ENCODE measurements at regions not wholly inside any gene's neighbourhood (a gene's known extent, or its start where the extent isn't known, plus 50 kb on each side); places are given as distances from the start of the nearest gene placed in this dataset.

- TF ChIP-seq POLR2AphosphoS5 (IDR thresholded peaks at IDR 0.05) (no peak), POLR2A (IDR thresholded peaks at IDR 0.05) (no peak)
- TF ChIP-seq, protein P1, sequence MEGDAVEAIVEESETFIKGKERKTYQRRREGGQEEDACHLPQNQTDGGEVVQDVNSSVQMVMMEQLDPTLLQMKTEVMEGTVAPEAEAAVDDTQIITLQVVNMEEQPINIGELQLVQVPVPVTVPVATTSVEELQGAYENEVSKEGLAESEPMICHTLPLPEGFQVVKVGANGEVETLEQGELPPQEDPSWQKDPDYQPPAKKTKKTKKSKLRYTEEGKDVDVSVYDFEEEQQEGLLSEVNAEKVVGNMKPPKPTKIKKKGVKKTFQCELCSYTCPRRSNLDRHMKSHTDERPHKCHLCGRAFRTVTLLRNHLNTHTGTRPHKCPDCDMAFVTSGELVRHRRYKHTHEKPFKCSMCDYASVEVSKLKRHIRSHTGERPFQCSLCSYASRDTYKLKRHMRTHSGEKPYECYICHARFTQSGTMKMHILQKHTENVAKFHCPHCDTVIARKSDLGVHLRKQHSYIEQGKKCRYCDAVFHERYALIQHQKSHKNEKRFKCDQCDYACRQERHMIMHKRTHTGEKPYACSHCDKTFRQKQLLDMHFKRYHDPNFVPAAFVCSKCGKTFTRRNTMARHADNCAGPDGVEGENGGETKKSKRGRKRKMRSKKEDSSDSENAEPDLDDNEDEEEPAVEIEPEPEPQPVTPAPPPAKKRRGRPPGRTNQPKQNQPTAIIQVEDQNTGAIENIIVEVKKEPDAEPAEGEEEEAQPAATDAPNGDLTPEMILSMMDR (IDR thresholded peaks at IDR 0.05) = no peak
- Histone ChIP-seq H3K4me1 (no peaks in the 10 kb centered on the region), H3K4me3 (no peak overlapping the region), H3K27me3 (peaks cover 0 to 12% of the 10 kb centered on the region in 2 donors), H3K36me3 (no peaks in the 10 kb centered on the region), H3K9me3 (no peaks in the 10 kb centered on the region), H3K27ac (no peak overlapping the region)
- DNase-seq (ENCODE audit: low spot score in 2 of 2) = no peak
- intact Hi-C loops (cut with DNase I; ENCODE audit: low total_unique reads) = no loop called here
Measured at GRCh38 chrX:34521563-34521962, 135.5 kb downstream of the TMEM47 start.

DNA sequence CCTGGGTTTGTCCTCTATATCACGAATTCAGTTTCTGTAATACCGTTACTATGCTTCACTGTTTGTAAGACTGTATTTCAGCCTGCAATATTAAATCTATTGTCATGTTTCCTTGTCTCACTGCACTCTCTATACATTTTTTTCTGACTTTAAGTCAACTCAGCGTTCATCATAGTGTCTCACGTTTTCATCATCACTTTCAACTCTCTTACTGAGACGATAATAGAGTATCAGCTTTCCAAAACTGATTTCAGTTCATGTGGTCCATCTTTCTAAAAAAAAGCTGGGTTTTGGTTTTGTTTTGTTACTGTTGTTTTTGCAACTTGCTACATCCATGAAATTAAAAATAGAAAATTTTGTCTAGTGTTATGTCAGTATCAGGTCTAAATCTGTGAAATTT lies 147.7 kb downstream of the TMEM47 start:
- Histone ChIP-seq H3K9me3 (peaks cover 0 to 15% of the 10 kb centered on the region in 2 donors), H3K4me1 (no peaks in the 10 kb centered on the region), H3K27me3 (peaks cover 0 to under 1% of the 10 kb centered on the region in 2 donors), H3K27ac (no peak overlapping the region), H3K36me3 (no peaks in the 10 kb centered on the region), H3K4me3 (no peak overlapping the region)
- TF ChIP-seq POLR2A (IDR thresholded peaks at IDR 0.05) = no peak
- TF ChIP-seq POLR2AphosphoS5 (IDR thresholded peaks at IDR 0.05) = no peak
- TF ChIP-seq, protein P1 (IDR thresholded peaks at IDR 0.05) = no peak
- DNase-seq (ENCODE audit: low spot score in 2 of 2) = no peak
- intact Hi-C loops (cut with DNase I; ENCODE audit: low total_unique reads) = no loop called here

DNA sequence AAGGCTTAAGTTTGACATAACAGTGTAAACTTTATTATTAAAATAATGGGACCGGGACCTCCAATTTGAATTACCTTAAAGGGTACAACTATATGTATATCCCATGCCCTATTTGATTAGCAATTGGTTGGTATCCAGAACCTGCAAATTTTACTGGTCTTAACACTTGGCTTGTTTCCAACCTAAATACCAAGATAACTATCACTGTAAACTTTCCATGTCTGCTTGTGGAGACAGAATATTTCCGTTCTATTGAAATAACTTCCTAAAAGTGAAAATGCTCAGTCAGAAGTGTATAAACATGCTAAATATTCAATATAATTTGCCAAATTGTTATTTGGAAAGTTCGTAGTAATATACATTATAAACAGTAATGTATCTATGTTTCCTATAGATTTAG lies 154.0 kb downstream of the TMEM47 start:
- Histone ChIP-seq H3K27me3 (peaks cover 0 to 6% of the 10 kb centered on the region in 2 donors), H3K9me3 (peaks cover 0 to 22% of the 10 kb centered on the region in 2 donors), H3K4me1 (no peaks in the 10 kb centered on the region), H3K36me3 (no peaks in the 10 kb centered on the region), H3K27ac (no peak overlapping the region), H3K4me3 (no peak overlapping the region)
- intact Hi-C loops (cut with DNase I; ENCODE audit: low total_unique reads) = no loop called here
- TF ChIP-seq POLR2A (IDR thresholded peaks at IDR 0.05) (no peak), POLR2AphosphoS5 (IDR thresholded peaks at IDR 0.05) (no peak)
- DNase-seq (ENCODE audit: low spot score in 2 of 2) = no peak

GRCh38 chrX:34493086-34493485 lies 164.0 kb downstream of the TMEM47 start:
- H3K4me3 ChIP-seq = no peak overlapping the region
- peaks cover 0 to 3% of the 10 kb centered on the region in 2 donors for H3K27me3 ChIP-seq
- TF ChIP-seq, protein P1 (IDR thresholded peaks at IDR 0.05) = no peak
- TF ChIP-seq POLR2AphosphoS5 (IDR thresholded peaks at IDR 0.05) (no peak), POLR2A (IDR thresholded peaks at IDR 0.05) (no peak)
- no peaks in the 10 kb centered on the region for H3K36me3 ChIP-seq
- no peaks in the 10 kb centered on the region for H3K4me1 ChIP-seq
- intact Hi-C loops (cut with DNase I; ENCODE audit: low total_unique reads) = no loop called here
- no peaks in the 10 kb centered on the region for H3K9me3 ChIP-seq
- no peak overlapping the region for H3K27ac ChIP-seq
- no peak for DNase-seq (ENCODE audit: low spot score in 2 of 2)

- Histone ChIP-seq H3K4me3 (no peak overlapping the region), H3K9me3 (no peaks in the 10 kb centered on the region), H3K4me1 (no peaks in the 10 kb centered on the region), H3K36me3 (no peaks in the 10 kb centered on the region), H3K27ac (no peak overlapping the region), H3K27me3 (peaks cover 0 to 3% of the 10 kb centered on the region in 2 donors)
- intact Hi-C loops (cut with DNase I; ENCODE audit: low total_unique reads) = no loop called here
- DNase-seq (ENCODE audit: low spot score in 2 of 2) = no peak
- TF ChIP-seq POLR2AphosphoS5 (IDR thresholded peaks at IDR 0.05) (no peak), POLR2A (IDR thresholded peaks at IDR 0.05) (no peak)
- TF ChIP-seq, protein P1 (IDR thresholded peaks at IDR 0.05) = no peak
Measured at GRCh38 chrX:34491126-34491525, 166.0 kb downstream of the TMEM47 start.

- H3K27ac ChIP-seq = no peak overlapping the region
- TF ChIP-seq POLR2AphosphoS5 (IDR thresholded peaks at IDR 0.05) (no peak), POLR2A (IDR thresholded peaks at IDR 0.05) (no peak)
- TF ChIP-seq, protein P1 (IDR thresholded peaks at IDR 0.05) = no peak
- peaks cover 0 to 7% of the 10 kb centered on the region in 2 donors for H3K27me3 ChIP-seq
- no peak overlapping the region for H3K4me3 ChIP-seq
- intact Hi-C loops (cut with DNase I; ENCODE audit: low total_unique reads) = no loop called here
- H3K9me3 ChIP-seq = no peaks in the 10 kb centered on the region
- H3K36me3 ChIP-seq = no peaks in the 10 kb centered on the region
- DNase-seq (ENCODE audit: low spot score in 2 of 2) = no peak
- H3K4me1 ChIP-seq = no peaks in the 10 kb centered on the region
Measured at GRCh38 chrX:34487364-34487763, 169.7 kb downstream of the TMEM47 start.

All from breast epithelium (tissue), 4 donors.